ENCODE measurements at regions not wholly inside any gene's neighbourhood (a gene's known extent, or its start where the extent isn't known, plus 50 kb on each side); places are given as distances from the start of the nearest gene placed in this dataset.

DNA sequence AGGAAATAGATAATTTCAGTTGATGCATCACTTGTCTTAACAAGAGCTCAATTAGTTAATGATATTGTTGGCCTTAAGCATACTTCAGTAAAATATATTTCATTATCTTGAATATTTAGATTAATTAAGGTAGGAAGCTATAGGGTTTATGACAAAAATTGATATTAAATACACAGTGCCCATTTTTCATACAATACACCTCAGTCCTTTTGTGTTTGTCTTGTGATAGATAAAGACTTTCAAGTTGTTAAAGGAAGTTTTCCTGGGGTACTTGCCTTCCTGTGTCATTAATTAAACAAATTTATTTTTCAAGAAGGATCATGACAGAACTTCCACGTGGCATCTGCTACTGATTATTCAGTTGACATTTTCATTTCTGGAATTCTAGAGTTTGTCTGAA is 420.5 kb downstream of the MTX2 start:
- TF ChIP-seq, protein P1, sequence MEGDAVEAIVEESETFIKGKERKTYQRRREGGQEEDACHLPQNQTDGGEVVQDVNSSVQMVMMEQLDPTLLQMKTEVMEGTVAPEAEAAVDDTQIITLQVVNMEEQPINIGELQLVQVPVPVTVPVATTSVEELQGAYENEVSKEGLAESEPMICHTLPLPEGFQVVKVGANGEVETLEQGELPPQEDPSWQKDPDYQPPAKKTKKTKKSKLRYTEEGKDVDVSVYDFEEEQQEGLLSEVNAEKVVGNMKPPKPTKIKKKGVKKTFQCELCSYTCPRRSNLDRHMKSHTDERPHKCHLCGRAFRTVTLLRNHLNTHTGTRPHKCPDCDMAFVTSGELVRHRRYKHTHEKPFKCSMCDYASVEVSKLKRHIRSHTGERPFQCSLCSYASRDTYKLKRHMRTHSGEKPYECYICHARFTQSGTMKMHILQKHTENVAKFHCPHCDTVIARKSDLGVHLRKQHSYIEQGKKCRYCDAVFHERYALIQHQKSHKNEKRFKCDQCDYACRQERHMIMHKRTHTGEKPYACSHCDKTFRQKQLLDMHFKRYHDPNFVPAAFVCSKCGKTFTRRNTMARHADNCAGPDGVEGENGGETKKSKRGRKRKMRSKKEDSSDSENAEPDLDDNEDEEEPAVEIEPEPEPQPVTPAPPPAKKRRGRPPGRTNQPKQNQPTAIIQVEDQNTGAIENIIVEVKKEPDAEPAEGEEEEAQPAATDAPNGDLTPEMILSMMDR (IDR thresholded peaks at IDR 0.05; ENCODE audit: poor library complexity, severe bottlenecking): no peak
- H3K4me1 ChIP-seq (ENCODE audit: insufficient read depth, poor library complexity, severe bottlenecking): no peaks in the 10 kb centered on the region

DNA sequence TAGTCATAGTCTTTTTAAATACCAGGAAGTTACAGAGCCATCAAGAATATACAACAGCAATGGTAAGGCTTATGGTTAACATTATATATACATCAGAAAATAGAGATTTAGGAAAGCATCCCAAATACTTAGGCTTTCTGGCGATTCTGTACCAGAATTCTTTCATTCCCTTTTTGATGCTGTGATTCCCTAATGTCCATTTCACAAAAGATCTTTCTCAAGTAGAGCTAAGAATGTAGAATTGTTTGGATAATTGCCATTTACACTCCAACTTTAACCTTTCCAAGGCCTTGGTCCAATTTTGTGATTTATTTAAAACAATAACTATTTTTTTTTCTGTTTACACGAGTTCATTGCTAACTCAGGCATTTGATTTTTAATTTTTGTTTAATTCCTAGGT is 422.2 kb downstream of the MTX2 start:
- Histone ChIP-seq H3K4me3 (ENCODE audit: severe bottlenecking) (no peak overlapping the region), H3K9me3 (ENCODE audit: severe bottlenecking) (no peaks in the 10 kb centered on the region), H3K27me3 (ENCODE audit: insufficient read depth, poor library complexity, severe bottlenecking) (peaks cover 5% of the 10 kb centered on the region), H3K27ac (ENCODE audit: poor library complexity, severe bottlenecking) (no peak overlapping the region), H3K4me1 (ENCODE audit: insufficient read depth, poor library complexity, severe bottlenecking) (no peaks in the 10 kb centered on the region), H3K36me3 (ENCODE audit: low read depth) (no peaks in the 10 kb centered on the region)
- TF ChIP-seq, protein P1 (IDR thresholded peaks at IDR 0.05; ENCODE audit: poor library complexity, severe bottlenecking): no peak
- ATAC-seq (ENCODE audit: low read depth): no peak
- no peak for DNase-seq (ENCODE audit: low spot score)

More for the DNA sequence above, 420.5 kb downstream of the MTX2 start:
- Histone ChIP-seq H3K27ac (ENCODE audit: poor library complexity, severe bottlenecking) (no peak overlapping the region), H3K9me3 (ENCODE audit: severe bottlenecking) (no peaks in the 10 kb centered on the region), H3K4me3 (ENCODE audit: severe bottlenecking) (no peak overlapping the region), H3K27me3 (ENCODE audit: insufficient read depth, poor library complexity, severe bottlenecking) (peaks cover 5% of the 10 kb centered on the region), H3K36me3 (ENCODE audit: low read depth) (no peaks in the 10 kb centered on the region)
- DNase-seq (ENCODE audit: low spot score) (no peak), ATAC-seq (ENCODE audit: low read depth) (no peak)

DNA sequence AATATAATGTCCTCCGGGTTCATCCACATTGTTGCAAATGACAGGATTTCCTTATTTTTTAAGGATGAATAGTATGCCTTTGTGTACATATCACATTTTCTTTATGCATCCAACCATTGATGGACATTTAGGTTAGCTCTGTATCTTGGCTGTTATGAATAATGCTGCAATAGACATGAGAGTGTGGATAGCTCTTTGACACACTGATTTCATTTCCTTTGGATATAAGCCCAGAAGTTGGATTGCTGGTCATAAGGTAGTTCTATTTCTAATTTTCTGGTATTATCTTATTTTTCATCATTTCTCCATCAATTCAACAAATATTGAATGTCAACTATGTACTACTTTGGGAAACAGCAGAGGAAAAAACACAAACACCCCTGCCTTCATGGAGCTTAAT is 423.3 kb downstream of the MTX2 start:
- TF ChIP-seq, protein P1 (IDR thresholded peaks at IDR 0.05; ENCODE audit: poor library complexity, severe bottlenecking): no peak
- Histone ChIP-seq H3K27ac (ENCODE audit: poor library complexity, severe bottlenecking) (no peak overlapping the region), H3K36me3 (ENCODE audit: low read depth) (no peaks in the 10 kb centered on the region), H3K27me3 (ENCODE audit: insufficient read depth, poor library complexity, severe bottlenecking) (peaks cover 5% of the 10 kb centered on the region), H3K4me1 (ENCODE audit: insufficient read depth, poor library complexity, severe bottlenecking) (no peaks in the 10 kb centered on the region), H3K9me3 (ENCODE audit: severe bottlenecking) (no peaks in the 10 kb centered on the region), H3K4me3 (ENCODE audit: severe bottlenecking) (no peak overlapping the region)
- no peak for DNase-seq (ENCODE audit: low spot score)
- ATAC-seq (ENCODE audit: low read depth): no peak

DNA sequence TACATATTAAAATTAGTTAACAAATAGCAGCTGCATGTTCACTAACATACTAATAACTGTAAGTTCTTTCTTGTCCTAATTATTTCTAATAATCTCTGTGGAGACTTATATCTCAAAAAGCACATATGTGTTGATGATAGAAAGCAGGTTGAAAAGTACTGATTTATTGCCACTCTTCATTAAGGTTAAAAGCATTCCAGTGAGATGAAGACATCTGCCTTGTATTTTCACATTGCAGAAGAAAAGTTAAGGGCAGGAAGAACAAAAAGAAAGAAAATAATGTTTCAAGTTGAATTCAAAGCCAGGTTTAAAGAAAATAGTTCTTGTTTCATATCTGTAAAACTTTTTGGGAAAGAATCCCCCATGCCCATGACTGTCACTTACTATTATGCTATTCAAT is 429.9 kb downstream of the MTX2 start:
- Histone ChIP-seq H3K36me3 (ENCODE audit: low read depth) (no peaks in the 10 kb centered on the region), H3K4me1 (ENCODE audit: insufficient read depth, poor library complexity, severe bottlenecking) (no peaks in the 10 kb centered on the region), H3K4me3 (ENCODE audit: severe bottlenecking) (no peak overlapping the region), H3K27ac (ENCODE audit: poor library complexity, severe bottlenecking) (no peak overlapping the region), H3K9me3 (ENCODE audit: severe bottlenecking) (no peaks in the 10 kb centered on the region), H3K27me3 (ENCODE audit: insufficient read depth, poor library complexity, severe bottlenecking) (peaks cover under 1% of the 10 kb centered on the region)
- DNase-seq (ENCODE audit: low spot score): no peak
- TF ChIP-seq, protein P1 (IDR thresholded peaks at IDR 0.05; ENCODE audit: poor library complexity, severe bottlenecking): no peak
- no peak for ATAC-seq (ENCODE audit: low read depth)

DNA sequence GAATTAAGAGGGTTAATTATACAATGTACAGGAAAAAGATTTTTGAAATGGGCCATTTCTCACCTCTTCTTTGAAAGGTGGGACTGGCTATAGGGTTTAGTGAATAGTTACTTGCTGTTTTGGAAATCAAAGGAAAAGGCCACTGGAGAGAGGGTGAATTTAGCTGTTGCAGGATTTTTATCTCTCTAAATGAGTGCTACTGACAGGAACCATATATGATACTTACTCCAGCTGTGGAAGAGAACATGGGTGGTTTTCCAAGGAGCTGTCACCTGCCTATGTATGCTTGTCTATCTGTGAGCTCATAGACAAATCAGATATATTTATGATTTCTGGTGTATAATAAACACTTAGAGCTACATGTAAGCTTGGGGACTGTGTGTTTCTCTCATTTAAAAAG is 430.4 kb downstream of the MTX2 start:
- no peak for DNase-seq (ENCODE audit: low spot score)
- H3K36me3 ChIP-seq (ENCODE audit: low read depth): no peaks in the 10 kb centered on the region
- no peaks in the 10 kb centered on the region for H3K27me3 ChIP-seq (ENCODE audit: insufficient read depth, poor library complexity, severe bottlenecking)
- H3K27ac ChIP-seq (ENCODE audit: poor library complexity, severe bottlenecking): no peak overlapping the region
- TF ChIP-seq, protein P1 (IDR thresholded peaks at IDR 0.05; ENCODE audit: poor library complexity, severe bottlenecking): no peak
- no peak for ATAC-seq (ENCODE audit: low read depth)
- no peak overlapping the region for H3K4me3 ChIP-seq (ENCODE audit: severe bottlenecking)
- no peaks in the 10 kb centered on the region for H3K4me1 ChIP-seq (ENCODE audit: insufficient read depth, poor library complexity, severe bottlenecking)
- no peaks in the 10 kb centered on the region for H3K9me3 ChIP-seq (ENCODE audit: severe bottlenecking)

Data from RWPE2 (cell line).